Glutamatergic neuron (in vitro differentiated cells): ENCODE measurements at regions not wholly inside any gene's neighbourhood (a gene's known extent, or its start where the extent isn't known, plus 50 kb on each side); places are given as distances from the start of the nearest gene placed in this dataset.

Experiments
- DNase-seq: peaks from one replicate; pipeline ENCODE4 v3.0.0; 2022
- H3K27ac Mint-ChIP-seq: one replicate; pipeline ENCODE4 v1.8.0; 2020; ENCODE audit warnings: mild to moderate bottlenecking, mixed read lengths, inconsistent platforms; ENCODE audit not compliant: unreplicated experiment
- H3K27me3 Mint-ChIP-seq: one replicate; pipeline ENCODE4 v1.8.0; 2020; ENCODE audit warnings: mild to moderate bottlenecking, moderate library complexity, mixed read lengths, inconsistent platforms; ENCODE audit not compliant: unreplicated experiment
- H3K36me3 Mint-ChIP-seq: one replicate; pipeline ENCODE4 v1.8.0; 2020; ENCODE audit warnings: mild to moderate bottlenecking, mixed read lengths, inconsistent platforms; ENCODE audit not compliant: unreplicated experiment
- H3K4me1 Mint-ChIP-seq: one replicate; pipeline ENCODE4 v1.8.0; 2020; ENCODE audit warnings: mild to moderate bottlenecking, low read depth, mixed read lengths, inconsistent platforms; ENCODE audit not compliant: unreplicated experiment
- H3K4me3 Mint-ChIP-seq: one replicate; pipeline ENCODE4 v1.8.0; 2020; ENCODE audit warnings: mild to moderate bottlenecking, mixed read lengths, inconsistent platforms; ENCODE audit not compliant: unreplicated experiment
- H3K9me3 Mint-ChIP-seq: one replicate; pipeline ENCODE4 v1.8.0; 2020; ENCODE audit warnings: mild to moderate bottlenecking, moderate library complexity, mixed read lengths, inconsistent platforms; ENCODE audit not compliant: unreplicated experiment
- TF ChIP-seq, protein P1 (sequence below): fragments of 200-600 bp; sonication (generic); IDR thresholded peaks from one replicate; pipeline ENCODE4 v1.5.0; 2021; ENCODE audit not compliant: partially characterized antibody, unreplicated experiment

DNA sequence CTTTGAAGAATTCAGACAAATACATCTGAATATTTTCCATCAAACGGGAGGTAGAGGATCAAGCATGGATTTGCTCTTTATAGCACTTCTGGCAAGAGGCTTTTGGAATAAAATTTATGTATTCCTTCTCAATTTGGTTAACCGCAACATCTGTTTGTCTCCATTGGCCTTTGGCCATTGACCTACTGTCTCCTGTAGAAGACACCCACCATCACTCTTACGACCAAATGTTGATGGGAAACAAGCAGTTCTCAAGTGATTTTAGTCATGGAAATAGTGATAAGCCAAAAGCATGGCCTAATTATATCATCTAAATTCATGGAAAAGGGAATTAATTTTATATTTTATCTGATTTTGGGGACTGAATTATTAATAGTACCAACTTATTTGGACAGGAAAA, 591.9 kb downstream of the CD109 start:
- Mint-ChIP-seq H3K4me3 (no peak overlapping the region), H3K27ac (no peak overlapping the region)
- DNase-seq: no peak

DNA sequence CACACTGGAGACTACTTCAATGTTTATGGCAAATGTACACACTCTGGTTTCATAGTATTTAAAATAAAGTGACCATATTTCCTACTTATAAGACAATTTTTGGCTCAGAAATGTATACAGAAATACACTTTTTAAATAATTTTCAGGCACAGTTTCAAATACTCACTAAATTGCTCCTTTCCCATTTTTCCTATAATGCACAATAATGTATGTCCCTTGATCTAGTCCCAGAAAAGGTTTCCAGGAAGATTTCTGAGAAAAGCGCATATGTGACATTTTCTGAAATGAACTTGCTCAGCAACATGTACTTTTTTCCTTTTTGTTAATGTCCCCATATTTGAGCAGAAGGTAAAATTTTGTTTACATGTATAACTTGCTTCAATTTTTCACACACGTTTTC, 591.4 kb downstream of the CD109 start:
- Mint-ChIP-seq H3K27me3 (no peaks in the 10 kb centered on the region), H3K27ac (no peak overlapping the region), H3K4me3 (no peak overlapping the region)

More for the DNA sequence above, 591.9 kb downstream of the CD109 start:
- Mint-ChIP-seq H3K36me3 (no peaks in the 10 kb centered on the region), H3K27me3 (no peaks in the 10 kb centered on the region), H3K4me1 (no peaks in the 10 kb centered on the region), H3K9me3 (peaks cover 3% of the 10 kb centered on the region)
- TF ChIP-seq, protein P1, sequence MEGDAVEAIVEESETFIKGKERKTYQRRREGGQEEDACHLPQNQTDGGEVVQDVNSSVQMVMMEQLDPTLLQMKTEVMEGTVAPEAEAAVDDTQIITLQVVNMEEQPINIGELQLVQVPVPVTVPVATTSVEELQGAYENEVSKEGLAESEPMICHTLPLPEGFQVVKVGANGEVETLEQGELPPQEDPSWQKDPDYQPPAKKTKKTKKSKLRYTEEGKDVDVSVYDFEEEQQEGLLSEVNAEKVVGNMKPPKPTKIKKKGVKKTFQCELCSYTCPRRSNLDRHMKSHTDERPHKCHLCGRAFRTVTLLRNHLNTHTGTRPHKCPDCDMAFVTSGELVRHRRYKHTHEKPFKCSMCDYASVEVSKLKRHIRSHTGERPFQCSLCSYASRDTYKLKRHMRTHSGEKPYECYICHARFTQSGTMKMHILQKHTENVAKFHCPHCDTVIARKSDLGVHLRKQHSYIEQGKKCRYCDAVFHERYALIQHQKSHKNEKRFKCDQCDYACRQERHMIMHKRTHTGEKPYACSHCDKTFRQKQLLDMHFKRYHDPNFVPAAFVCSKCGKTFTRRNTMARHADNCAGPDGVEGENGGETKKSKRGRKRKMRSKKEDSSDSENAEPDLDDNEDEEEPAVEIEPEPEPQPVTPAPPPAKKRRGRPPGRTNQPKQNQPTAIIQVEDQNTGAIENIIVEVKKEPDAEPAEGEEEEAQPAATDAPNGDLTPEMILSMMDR: no peak

DNA sequence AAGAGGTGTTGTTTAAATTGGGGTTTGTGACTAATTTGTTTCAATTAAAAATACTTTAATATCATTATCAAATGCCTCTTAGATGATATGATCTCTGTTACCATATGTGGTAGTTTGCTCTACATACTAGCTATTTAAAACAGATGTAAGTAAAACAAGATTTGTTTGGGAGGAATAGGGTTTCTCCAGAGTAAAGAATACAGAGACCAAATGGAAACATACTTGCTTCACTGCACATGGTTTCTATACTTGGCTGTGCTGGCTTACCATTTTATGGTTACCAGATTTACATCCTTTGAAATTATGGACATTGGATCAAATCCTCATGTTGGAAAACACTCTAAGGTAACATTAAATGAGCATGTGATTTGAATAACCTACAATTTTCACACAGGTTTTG, 588.3 kb downstream of the CD109 start:
- Mint-ChIP-seq H3K27ac (no peak overlapping the region), H3K9me3 (peaks cover 5% of the 10 kb centered on the region), H3K36me3 (no peaks in the 10 kb centered on the region), H3K4me1 (no peaks in the 10 kb centered on the region), H3K4me3 (no peak overlapping the region), H3K27me3 (no peaks in the 10 kb centered on the region)
- no peak for DNase-seq
- TF ChIP-seq, protein P1: no peak

More for the DNA sequence above, 591.4 kb downstream of the CD109 start:
- H3K4me1 Mint-ChIP-seq: no peaks in the 10 kb centered on the region
- H3K9me3 Mint-ChIP-seq: peaks cover 3% of the 10 kb centered on the region
- no peaks in the 10 kb centered on the region for H3K36me3 Mint-ChIP-seq
- no peak for DNase-seq
- TF ChIP-seq, protein P1: no peak

DNA sequence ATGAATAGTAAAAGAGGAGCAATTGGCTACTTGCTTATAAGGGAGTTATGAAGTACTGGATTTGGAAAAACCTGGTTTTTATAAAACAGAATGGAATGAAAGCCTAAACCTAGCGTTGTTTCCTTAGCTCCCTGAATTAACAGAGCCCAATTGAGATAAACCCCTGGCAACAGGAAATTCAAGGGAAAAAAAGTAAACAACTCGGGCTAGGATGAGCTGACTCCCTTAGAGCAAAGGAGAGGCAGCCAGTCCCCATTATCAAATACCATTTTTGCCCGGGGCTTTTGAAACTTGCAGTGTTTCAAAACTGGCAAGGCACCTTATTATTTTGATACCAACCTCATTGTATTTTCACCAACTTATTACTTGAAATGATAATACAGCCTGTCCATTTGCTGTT, 587.5 kb downstream of the CD109 start:
- TF ChIP-seq, protein P1: no peak
- Mint-ChIP-seq H3K4me1 (no peaks in the 10 kb centered on the region), H3K27me3 (no peaks in the 10 kb centered on the region), H3K27ac (no peak overlapping the region), H3K4me3 (no peak overlapping the region), H3K9me3 (peaks cover 2% of the 10 kb centered on the region), H3K36me3 (no peaks in the 10 kb centered on the region)
- no peak for DNase-seq

DNA sequence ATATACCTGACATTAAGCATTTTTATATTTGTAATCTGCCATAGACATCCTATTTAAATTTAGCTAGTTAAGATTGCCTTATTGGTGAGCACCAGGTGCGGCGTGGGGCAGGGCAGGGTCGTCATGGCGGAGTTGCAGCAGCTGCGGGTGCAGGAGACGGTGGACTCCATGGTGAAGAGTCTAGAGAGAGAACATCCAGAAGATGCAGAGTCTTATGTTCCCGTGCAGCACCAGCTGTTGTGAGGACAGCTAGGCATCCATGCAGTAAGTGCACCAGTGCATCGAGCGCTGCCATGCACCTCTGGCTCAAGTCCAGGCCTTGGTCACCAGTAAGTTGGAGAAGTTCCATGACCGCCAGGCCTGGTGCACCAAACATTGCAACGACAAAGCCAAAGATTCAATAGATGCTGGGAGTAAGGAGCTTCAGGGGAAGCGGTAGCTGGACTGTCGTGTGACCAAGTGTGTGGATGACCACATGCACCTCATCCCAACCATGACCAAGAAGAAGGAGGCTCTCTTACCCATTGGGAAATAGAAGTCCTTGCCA, 586.2 kb downstream of the CD109 start:
- Mint-ChIP-seq H3K9me3 (peaks cover 2% of the 10 kb centered on the region), H3K4me1 (no peaks in the 10 kb centered on the region)

More for the DNA sequence above, 586.2 kb downstream of the CD109 start:
- DNase-seq: no peak
- TF ChIP-seq, protein P1: no peak
- H3K27ac Mint-ChIP-seq: no peak overlapping the region
- H3K27me3 Mint-ChIP-seq: no peaks in the 10 kb centered on the region
- H3K36me3 Mint-ChIP-seq: no peaks in the 10 kb centered on the region
- no peak overlapping the region for H3K4me3 Mint-ChIP-seq
